ENCODE measurements at regions not wholly inside any gene's neighbourhood (a gene's known extent, or its start where the extent isn't known, plus 50 kb on each side); places are given as distances from the start of the nearest gene placed in this dataset.

DNA sequence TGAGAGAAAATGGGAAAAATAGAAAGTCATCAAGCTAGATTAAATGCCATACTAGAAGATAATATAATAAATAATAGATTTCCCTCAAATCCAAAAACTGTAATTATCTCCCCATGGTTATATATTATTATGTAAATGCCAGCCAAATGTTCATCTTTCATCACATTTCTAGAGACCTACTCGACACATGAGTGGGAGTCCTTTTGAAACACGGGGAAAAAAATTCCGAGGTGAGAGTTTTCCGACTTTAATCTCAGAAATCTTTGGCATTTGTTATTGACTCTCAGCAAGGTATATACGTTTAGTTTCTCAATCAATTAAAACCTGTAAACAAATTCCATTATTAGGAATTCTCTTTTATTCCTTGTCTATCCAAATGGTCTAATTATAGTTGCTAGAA lies 465.4 kb upstream of the SMIM31 start:
- 56 to 62% methylated on average over 5 of the region's 5 CpGs for WGBS, 2 donors
- DNase-seq (no peak), ATAC-seq (no peak)
- H3K27ac ChIP-seq: no peak overlapping the region
- no peaks in the 10 kb centered on the region for H3K4me1 ChIP-seq
- H3K36me3 ChIP-seq: no peaks in the 10 kb centered on the region
- intact Hi-C loops (cut with DNase I): no loop called here
- no peaks in the 10 kb centered on the region for H3K27me3 ChIP-seq
- H3K9me3 ChIP-seq: peaks cover 0 to 4% (median 0%) of the 10 kb centered on the region in 11 donors
- TF ChIP-seq, protein P1, sequence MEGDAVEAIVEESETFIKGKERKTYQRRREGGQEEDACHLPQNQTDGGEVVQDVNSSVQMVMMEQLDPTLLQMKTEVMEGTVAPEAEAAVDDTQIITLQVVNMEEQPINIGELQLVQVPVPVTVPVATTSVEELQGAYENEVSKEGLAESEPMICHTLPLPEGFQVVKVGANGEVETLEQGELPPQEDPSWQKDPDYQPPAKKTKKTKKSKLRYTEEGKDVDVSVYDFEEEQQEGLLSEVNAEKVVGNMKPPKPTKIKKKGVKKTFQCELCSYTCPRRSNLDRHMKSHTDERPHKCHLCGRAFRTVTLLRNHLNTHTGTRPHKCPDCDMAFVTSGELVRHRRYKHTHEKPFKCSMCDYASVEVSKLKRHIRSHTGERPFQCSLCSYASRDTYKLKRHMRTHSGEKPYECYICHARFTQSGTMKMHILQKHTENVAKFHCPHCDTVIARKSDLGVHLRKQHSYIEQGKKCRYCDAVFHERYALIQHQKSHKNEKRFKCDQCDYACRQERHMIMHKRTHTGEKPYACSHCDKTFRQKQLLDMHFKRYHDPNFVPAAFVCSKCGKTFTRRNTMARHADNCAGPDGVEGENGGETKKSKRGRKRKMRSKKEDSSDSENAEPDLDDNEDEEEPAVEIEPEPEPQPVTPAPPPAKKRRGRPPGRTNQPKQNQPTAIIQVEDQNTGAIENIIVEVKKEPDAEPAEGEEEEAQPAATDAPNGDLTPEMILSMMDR (IDR thresholded peaks at IDR 0.05): no peak
- H3K4me3 ChIP-seq: no peak overlapping the region

DNA sequence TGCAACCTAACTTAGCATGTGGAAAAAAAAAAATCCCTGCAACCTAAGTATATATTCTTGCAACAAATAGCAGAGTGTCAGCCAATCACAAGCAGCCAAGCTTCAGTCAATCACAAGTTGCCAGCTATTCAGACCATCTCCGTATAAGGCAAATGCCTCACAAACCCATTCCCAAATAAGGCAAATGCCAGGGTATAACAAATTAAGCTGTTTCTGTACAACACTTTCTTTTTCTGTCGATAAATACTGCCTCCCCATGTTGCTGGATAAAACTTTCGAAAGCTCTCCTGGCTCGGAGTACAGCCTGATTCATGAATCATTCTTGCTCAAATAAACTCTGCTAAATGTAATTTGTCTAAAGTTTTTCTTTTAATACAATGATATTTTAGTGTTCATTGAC lies 460.7 kb upstream of the SMIM31 start:
- TF ChIP-seq, protein P1 (IDR thresholded peaks at IDR 0.05): no peak

DNA sequence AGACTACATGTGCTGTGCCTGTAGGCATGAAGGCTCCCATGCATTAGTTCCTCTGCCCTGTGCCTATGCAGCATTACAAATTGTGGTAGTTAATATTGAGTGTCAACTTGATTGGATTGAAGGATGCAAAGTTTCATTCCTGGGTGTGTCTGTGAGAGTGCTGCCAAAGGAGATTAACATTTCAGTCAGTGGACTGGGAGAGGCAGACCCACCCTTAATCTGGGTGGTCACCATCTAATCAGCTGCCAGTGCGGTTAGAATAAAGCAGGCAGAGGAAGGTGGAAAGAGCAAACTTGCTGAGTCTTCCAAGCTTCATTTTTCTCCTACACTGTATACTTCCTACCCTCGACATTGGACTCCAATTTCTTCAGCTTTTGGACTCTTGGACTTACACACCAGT lies 460.2 kb upstream of the SMIM31 start:
- WGBS, 2 donors: 65 to 77% methylated on average over 2 of the region's 2 CpGs
- no peak overlapping the region for H3K4me3 ChIP-seq
- H3K4me1 ChIP-seq: no peaks in the 10 kb centered on the region
- no peaks in the 10 kb centered on the region for H3K36me3 ChIP-seq
- H3K9me3 ChIP-seq: no peaks in the 10 kb centered on the region
- H3K27ac ChIP-seq: no peak overlapping the region
- no peaks in the 10 kb centered on the region for H3K27me3 ChIP-seq
- TF ChIP-seq, protein P1 (IDR thresholded peaks at IDR 0.05): no peak
- intact Hi-C loops (cut with DNase I): no loop called here
- DNase-seq: no peak
- no peak for ATAC-seq

More for the DNA sequence above, 460.7 kb upstream of the SMIM31 start:
- intact Hi-C loops (cut with DNase I): no loop called here
- Histone ChIP-seq H3K9me3 (no peaks in the 10 kb centered on the region), H3K36me3 (no peaks in the 10 kb centered on the region), H3K27ac (no peak overlapping the region), H3K4me3 (no peak overlapping the region), H3K4me1 (no peaks in the 10 kb centered on the region), H3K27me3 (no peaks in the 10 kb centered on the region)
- 64 to 83% methylated on average over 4 of the region's 4 CpGs for WGBS, 2 donors
- ATAC-seq (no peak), DNase-seq (no peak)

DNA sequence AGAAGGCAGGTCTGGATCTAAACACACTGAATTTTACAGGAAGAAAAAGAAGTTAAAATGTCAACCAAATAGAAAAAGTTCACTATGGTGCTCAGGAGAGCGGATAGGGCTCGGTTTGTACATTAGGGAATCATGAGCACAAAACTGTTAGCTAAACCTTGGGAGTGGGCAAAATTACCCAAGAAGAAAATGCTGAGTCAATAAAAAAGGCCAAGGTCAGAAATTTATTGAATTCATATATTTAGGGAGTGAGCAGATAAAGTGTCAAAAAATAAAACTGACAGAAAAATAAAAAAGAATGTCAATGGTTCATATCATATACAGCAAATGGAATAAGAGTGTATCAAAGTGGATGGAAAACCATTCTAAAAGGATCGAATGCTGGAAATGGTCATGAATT lies 452.5 kb upstream of the SMIM31 start:
- H3K27me3 ChIP-seq: no peaks in the 10 kb centered on the region
- H3K9me3 ChIP-seq: no peaks in the 10 kb centered on the region
- DNase-seq: no peak
- no peaks in the 10 kb centered on the region for H3K36me3 ChIP-seq
- TF ChIP-seq, protein P1 (IDR thresholded peaks at IDR 0.05): no peak
- H3K27ac ChIP-seq: no peak overlapping the region
- intact Hi-C loops (cut with DNase I): no loop called here
- H3K4me3 ChIP-seq: no peak overlapping the region
- WGBS, 2 donors: 84 to 95% methylated on average over 3 of the region's 3 CpGs
- ATAC-seq: no peak
- no peaks in the 10 kb centered on the region for H3K4me1 ChIP-seq
